ENCODE measurements at regions not wholly inside any gene's neighbourhood (a gene's known extent, or its start where the extent isn't known, plus 50 kb on each side); places are given as distances from the start of the nearest gene placed in this dataset.

GRCh38 chr10:107859065-107859464 lies 694.6 kb upstream of the SORCS1 start:
- DNase-seq (ENCODE audit: low read depth, low spot score), result no peak

- no peak for DNase-seq (ENCODE audit: low read depth, low spot score)
These were observed 691.5 kb upstream of the SORCS1 start for GRCh38 chr10:107856047-107856315.

- DNase-seq (ENCODE audit: low read depth, low spot score), result no peak
These were observed 691.0 kb upstream of the SORCS1 start for GRCh38 chr10:107855301-107856046.

GRCh38 chr10:107848726-107849360 lies 684.3 kb upstream of the SORCS1 start:
- DNase-seq (ENCODE audit: low read depth, low spot score), result no peak

DNA sequence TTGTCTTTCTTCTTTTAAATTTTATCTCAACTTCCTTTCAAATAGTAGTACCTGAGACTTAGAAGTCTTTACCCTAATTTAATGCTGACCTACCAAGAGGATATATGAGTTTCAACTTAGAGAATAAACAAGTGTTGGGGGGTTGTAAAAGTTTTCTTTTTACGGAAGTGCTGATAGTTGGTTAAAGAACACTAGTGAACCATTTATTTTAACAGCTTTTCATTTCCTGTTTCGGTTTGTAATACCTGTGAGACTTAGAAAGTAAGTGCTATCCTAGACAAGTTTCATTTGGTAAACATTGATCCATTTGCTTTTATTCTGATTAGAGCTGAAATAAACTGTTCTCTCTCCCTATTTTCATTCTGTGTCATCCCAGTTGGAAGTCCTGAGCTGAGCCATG lies 683.1 kb upstream of the SORCS1 start:
- DNase-seq (ENCODE audit: low read depth, low spot score), result no peak

- no peak for DNase-seq (ENCODE audit: low read depth, low spot score)
These were observed 670.2 kb upstream of the SORCS1 start for GRCh38 chr10:107834706-107835105.

GRCh38 chr10:107831772-107832171 lies 667.3 kb upstream of the SORCS1 start:
- DNase-seq (ENCODE audit: low read depth, low spot score), result no peak

GRCh38 chr10:107829161-107829560 lies 664.7 kb upstream of the SORCS1 start:
- no peak for DNase-seq (ENCODE audit: low read depth, low spot score)

- DNase-seq (ENCODE audit: low read depth, low spot score), result no peak
These were observed 661.7 kb upstream of the SORCS1 start for GRCh38 chr10:107826171-107826570.

DNA sequence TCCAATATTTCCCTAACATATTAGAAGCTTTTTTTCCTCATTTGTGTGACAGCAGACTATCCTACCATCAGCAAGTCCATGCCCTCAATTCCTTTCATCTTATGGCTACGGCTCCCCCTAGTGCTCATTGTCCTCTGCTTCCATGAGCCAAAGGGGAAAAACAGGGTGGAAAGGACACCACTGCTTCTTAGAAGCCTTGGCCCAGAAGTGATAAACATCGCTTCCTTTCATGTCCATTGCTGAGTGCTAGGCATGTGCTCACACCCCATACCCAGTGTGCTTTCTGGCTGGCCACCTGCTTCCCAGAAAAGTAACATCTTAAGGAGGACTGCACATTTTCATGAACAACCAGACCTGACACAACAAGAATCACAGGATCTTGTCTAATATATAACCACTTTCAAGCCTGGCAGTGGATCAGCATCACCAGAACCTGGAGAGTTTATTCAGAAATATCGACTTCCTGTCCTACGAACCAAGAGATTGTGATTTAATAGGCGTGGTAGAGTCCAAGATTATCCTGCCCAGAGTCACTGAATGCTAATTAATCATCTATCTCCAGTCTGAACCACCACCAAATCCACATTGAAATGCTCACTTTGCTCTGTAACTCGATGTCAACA lies 650.5 kb upstream of the SORCS1 start:
- DNase-seq (ENCODE audit: low read depth, low spot score), result peak; percentile 30

- no peak for DNase-seq (ENCODE audit: low read depth, low spot score)
These were observed 649.1 kb upstream of the SORCS1 start for GRCh38 chr10:107813451-107814162.

DNA sequence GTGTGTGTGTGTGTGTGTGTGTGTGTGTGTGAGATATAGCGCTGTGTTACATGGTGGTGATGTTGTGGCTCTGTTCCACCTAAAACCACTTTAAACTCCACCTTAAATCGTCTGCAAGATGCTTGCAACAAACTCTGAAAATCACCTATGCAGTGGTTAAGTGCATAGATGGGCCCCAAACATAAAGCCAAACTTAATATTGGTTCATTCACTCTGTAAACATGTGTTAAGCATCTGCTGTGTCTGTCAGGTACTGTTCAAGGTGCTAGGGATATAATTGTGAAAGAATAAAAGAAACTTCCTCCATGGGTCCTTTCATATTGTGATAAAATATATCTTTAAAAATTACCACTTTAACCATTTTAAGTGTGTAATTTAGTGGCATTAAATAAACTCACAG lies 645.4 kb upstream of the SORCS1 start:
- no peak for DNase-seq (ENCODE audit: low read depth, low spot score)

- no peak for DNase-seq (ENCODE audit: low read depth, low spot score)
These were observed 643.3 kb upstream of the SORCS1 start for GRCh38 chr10:107807836-107808235.

GRCh38 chr10:107806026-107806425 lies 641.5 kb upstream of the SORCS1 start:
- DNase-seq (ENCODE audit: low read depth, low spot score), result no peak

- no peak for DNase-seq (ENCODE audit: low read depth, low spot score)
These were observed 639.0 kb upstream of the SORCS1 start for GRCh38 chr10:107803546-107803945.

- DNase-seq (ENCODE audit: low read depth, low spot score), result no peak
These were observed 635.6 kb upstream of the SORCS1 start for GRCh38 chr10:107800061-107800460.

- no peak for DNase-seq (ENCODE audit: low read depth, low spot score)
These were observed 625.8 kb upstream of the SORCS1 start for GRCh38 chr10:107790271-107790670.

DNA sequence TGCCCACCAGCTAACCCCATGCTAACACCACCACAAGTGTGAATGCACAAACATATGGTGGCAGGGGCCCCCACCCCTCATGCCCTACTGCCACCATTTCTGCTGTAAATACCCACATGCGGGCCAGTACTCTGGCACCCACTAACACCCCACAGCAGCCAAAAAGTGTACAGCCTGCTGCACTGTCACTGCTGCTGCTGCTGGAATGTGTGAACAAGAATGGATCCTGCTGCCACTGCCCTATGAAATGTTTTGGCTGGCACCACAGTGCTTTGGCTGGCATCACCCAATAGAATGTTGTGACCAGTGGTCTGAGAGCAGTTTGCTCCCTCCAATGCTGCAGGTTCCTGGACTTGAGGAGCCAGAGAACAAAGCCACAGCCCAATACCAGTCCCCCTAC lies 606.6 kb upstream of the SORCS1 start:
- no peak for DNase-seq (ENCODE audit: low read depth, low spot score)

GRCh38 chr10:107767185-107767584 lies 602.7 kb upstream of the SORCS1 start:
- DNase-seq (ENCODE audit: low read depth, low spot score), result no peak

GRCh38 chr10:107754814-107755213 lies 590.3 kb upstream of the SORCS1 start:
- DNase-seq (ENCODE audit: low read depth, low spot score), result no peak

- DNase-seq (ENCODE audit: low read depth, low spot score), result no peak
These were observed 584.7 kb upstream of the SORCS1 start for GRCh38 chr10:107749235-107749634.

GRCh38 chr10:107747851-107748250 lies 583.3 kb upstream of the SORCS1 start:
- DNase-seq (ENCODE audit: low read depth, low spot score), result no peak

DNA sequence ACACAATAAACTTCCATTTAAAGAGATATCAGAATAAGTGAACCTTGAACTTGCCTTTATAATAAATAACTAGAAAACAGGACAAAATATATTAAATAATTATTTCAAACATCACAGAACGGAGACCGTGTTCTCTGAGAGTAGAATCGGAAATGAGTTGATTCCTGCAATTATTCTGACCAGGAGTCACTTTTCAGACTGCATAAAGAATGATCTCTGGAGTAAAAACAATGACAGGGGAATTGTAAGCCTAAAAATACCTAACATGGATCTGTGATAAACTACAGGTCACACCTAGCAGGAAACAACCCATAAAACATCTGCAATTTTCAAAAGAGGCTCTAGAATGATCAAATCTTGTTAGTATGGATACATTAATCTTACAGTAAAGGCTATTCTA lies 577.5 kb upstream of the SORCS1 start:
- DNase-seq (ENCODE audit: low read depth, low spot score), result no peak

Measured in iPS DF 19.7 (cell line).